Activated CD4-positive, alpha-beta T cell treated with anti-CD3 and anti-CD28 coated beads, Interleukin-10, Interleukin-2, amounts not matched to agents 100 ng/mL and 50 ng/mL, durations not matched to agents 16 hours and 8 hours (primary cell): ENCODE measurements at regions not wholly inside any gene's neighbourhood (a gene's known extent, or its start where the extent isn't known, plus 50 kb on each side); places are given as distances from the start of the nearest gene placed in this dataset.
"Not testable (repeated sequence)": the region's sequence is repeated elsewhere in the genome, so short reads cannot be mapped to it uniquely, and the experiment has no call there.

Source experiments
- DNase-seq: peaks from one replicate; pipeline ENCODE4 v3.0.0-alpha.2; 2020

GRCh38 chr1:30374400-30375070 lies 348.9 kb downstream of the MATN1 start:
- DNase-seq = no peak

- DNase-seq = no peak
These were observed 349.6 kb downstream of the MATN1 start for GRCh38 chr1:30373471-30374399.

GRCh38 chr1:30372792-30373433 lies 350.5 kb downstream of the MATN1 start:
- no peak for DNase-seq

GRCh38 chr1:30371888-30372791 lies 351.2 kb downstream of the MATN1 start:
- DNase-seq = no peak

DNA sequence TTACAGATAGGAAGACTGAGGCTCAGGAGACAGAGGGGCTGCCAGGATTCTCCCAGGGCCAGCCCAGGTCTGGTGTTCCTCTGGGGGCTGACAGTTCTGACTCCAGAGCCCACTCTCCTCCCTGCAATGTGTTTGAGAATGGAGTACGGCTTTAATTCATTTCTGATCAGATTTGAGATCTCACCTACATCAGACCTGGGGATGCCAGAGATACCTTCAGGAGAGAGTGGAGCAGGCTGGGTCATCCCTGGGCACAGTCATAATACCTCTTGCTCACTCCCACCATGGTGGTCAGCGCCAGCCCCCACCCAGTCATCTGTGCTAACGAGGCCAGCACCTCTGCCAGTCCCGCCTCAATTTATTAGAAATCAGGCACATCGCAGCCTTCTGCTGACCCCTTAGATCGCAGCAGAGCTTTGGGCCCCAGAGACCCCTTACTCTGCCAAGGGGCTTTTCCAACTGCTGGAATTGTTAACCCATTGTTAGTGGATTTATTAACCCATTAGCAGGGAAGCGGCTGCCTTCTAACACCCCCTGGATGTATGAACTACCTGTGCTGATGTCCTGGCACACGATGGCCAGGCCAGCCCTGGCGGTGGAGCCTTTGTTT lies 352.1 kb downstream of the MATN1 start:
- DNase-seq = no peak

DNA sequence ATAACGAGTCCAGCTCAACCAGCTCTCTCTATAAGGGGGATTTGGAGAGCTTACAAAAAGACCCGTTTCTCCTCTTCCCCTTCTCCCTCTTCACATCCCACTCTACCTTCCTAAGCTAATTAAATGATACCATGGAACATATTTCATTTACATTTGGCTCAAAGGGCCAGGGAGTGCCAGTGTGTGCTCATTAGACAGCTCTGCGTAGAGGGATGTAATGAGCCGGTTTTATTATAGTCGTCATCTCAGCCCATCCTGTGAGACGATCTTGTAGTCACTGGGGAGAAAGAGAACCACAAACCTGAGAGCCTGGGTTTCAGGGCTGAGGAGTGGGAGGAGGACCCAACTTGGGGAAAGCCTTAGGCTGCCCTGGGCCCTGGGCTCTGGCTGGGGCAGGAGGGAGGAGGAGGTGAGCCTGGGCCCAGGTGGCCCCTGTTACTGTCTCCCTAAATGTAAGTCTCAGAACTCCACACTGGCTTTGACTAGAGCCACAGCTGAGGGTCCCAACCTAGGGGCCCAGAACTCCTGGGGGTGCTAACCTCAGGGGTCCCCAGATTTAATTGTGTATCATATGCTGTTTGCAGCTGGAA lies 354.6 kb downstream of the MATN1 start:
- no peak for DNase-seq

DNA sequence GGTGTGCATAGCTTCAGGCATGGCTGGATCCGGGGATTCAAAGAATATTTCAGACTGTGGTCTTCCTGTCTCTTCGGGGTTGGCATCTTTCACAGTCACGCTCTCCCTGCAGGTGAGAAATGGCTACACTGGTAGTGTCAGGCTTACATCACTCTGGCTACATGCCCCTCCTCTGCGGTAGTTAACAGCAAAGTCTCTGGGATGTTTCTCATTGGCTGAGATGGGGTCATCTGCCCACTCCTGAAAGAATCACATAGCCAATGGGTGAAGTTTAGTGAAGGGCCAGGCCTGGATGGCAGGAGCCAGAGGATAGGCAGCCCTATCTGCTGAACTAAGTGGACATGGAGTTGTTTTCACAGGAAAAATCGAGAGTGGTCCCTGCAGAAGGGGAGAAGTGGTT lies 356.5 kb downstream of the MATN1 start:
- no peak for DNase-seq

GRCh38 chr1:30366199-30366598 lies 357.2 kb downstream of the MATN1 start:
- DNase-seq = no peak

DNA sequence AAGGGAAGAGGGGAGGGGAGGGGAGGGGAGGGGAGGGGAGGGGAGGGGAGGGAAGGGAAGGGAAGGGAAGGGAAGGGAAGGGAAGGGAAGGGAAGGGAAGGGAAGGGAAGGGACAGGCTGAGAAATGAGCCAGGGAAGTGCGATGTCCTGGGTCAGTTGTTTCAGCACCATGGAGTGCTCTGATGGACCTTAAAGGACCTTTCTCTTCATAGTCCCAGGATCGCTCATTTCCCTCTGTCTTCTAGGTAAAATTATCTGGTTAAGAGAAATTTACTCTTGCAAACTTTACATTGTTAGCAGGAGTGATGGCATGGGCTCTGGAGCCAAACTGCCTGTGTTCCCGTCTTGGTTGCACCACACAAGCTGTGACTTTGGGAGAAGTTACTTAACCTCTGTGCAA lies 357.8 kb downstream of the MATN1 start:
- DNase-seq = no peak

- no peak for DNase-seq
These were observed 360.4 kb downstream of the MATN1 start for GRCh38 chr1:30363031-30363430.

DNA sequence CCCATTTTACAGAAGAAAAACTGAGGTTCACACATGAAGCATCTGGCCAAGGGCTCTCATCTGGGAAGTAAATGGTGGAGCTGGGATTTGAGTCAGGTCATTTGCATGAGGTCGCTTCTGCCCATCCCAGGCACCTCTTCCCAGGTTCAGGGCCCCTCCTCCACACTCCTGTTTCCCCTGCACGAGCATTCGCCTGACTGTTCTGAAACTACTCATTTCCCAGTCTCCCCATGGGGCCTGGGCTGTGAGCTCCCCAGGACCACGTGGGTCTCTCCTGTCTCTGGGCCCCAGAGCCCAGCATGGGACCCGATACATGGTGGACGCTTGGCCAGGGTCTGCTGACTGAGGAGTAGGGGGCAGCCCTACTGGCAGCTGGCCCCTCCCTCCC lies 360.8 kb downstream of the MATN1 start:
- no peak for DNase-seq

GRCh38 chr1:30361890-30362602 lies 361.3 kb downstream of the MATN1 start:
- DNase-seq = not testable (repeated sequence)

DNA sequence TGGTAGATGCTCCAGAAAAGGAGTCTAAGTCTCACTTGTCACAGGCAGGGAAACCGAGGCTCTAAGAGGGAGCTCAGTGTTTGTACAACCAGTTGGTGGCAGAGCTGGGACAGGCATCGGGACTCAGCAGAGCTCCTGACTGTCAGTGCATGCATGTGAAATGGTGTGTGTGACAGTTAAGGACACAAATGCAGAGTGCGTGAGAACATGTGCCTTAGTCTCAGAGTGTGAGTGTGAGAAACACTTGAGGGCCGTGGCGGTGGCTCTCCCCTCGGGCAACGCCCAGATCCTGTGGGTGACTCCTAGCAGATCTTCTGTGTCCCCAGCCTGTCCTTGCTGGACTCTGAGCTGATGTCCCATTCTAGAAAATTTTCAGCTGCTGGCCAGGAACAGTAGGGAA lies 362.6 kb downstream of the MATN1 start:
- no peak for DNase-seq

GRCh38 chr1:30360281-30360680 lies 363.1 kb downstream of the MATN1 start:
- no peak for DNase-seq

DNA sequence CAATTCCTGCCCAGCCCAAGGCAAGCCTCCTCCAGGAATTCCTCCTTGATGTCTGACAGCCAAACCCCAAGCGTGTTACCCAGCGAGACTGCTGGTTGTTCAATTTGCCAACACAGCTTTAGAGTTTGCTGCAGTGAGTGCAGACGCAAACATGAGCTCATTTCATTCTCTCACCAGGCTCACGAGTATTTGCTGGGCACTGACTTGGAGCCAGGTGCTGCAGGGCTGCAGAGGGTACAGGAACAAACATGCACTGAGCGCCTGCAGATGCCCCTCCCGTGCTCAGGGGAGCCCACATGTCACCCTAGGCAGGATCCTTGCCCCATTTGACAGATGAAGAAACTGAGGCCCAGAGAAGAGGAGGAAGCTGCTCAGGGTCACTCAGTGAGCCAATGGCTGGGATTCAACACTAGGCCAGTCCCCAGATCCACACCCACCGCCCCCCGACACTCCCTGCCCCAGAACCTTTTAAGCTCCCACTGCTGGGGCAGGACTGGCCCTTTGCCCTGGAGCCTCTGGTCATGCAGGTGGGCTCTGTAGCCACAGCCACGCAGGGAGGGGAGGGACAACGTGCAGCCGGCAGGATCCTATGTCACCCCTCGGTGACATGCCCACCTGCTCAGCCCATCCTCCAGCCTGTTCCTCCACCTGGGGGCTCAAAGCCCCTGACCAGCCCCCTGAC lies 363.7 kb downstream of the MATN1 start:
- no peak for DNase-seq

GRCh38 chr1:30358500-30358899 lies 364.9 kb downstream of the MATN1 start:
- DNase-seq = no peak

DNA sequence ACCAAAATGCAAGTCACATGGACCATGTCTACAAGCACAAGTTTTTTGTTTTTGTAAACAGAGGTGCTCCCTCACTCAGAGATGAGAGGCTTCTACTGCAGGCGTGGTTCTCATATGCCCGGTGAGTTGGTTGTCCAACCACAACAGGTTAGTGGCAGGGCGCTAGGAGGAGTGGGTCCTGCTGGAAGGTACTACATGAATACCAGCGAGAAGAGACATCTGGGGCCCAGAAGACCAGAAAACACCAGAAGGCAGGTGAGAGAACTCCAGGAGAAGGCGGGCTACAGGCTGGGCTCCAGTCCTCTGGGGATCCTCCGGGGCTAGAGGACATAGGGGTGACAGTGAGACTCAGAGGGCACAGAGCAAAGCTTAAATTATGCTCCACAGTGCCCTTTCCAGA lies 366.5 kb downstream of the MATN1 start:
- no peak for DNase-seq

- no peak for DNase-seq
These were observed 369.0 kb downstream of the MATN1 start for GRCh38 chr1:30354410-30354809.

- no peak for DNase-seq
These were observed 369.7 kb downstream of the MATN1 start for GRCh38 chr1:30353637-30354036.

DNA sequence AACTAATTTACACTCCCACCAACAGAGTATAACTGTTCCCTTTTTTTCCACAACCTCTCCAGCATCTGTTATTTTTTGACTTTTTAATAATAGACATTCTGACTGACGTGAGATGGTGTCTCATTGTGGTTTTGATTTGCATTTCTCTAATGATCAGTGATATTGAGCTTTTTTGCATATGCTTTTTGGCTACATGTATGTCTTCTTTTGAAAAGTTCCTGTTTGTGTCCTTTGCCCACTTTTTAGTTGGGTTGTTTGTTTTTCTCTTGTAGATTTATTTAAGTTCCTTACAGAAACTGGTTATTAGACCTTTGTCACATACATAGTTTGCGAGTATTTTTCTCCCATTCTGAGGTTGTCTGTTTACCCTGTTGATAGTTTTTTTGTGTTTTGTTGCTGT lies 375.2 kb downstream of the MATN1 start:
- DNase-seq = no peak
